Neuronal stem cell (in vitro differentiated cells): ENCODE measurements at regions not wholly inside any gene's neighbourhood (a gene's known extent, or its start where the extent isn't known, plus 50 kb on each side); places are given as distances from the start of the nearest gene placed in this dataset.
A peak's percentile ranks its signal among the peaks of the same experiment; 100 is the strongest.

Experiments used
- DNase-seq: peaks from one replicate; pipeline ENCODE4 v3.0.0-alpha.2; 2013; ENCODE audit warnings: low spot score
- H2AFZ ChIP-seq: one replicate; pipeline ENCODE4 v1.6.1; 2013; ENCODE audit warnings: mild to moderate bottlenecking, low read length, inconsistent platforms
- H2AK5ac ChIP-seq: 2 replicates; pipeline ENCODE4 v1.6.1; 2013; ENCODE audit warnings: low read depth, mild to moderate bottlenecking, inconsistent platforms, low read length, moderate library complexity, mixed read lengths
- H2BK120ac ChIP-seq: 2 replicates; pipeline ENCODE4 v1.6.1; 2013; ENCODE audit warnings: low read depth, mild to moderate bottlenecking, inconsistent platforms, low read length, moderate library complexity, mixed read lengths
- H2BK12ac ChIP-seq: one replicate; pipeline ENCODE4 v1.6.1; 2013; ENCODE audit warnings: low read length, inconsistent platforms
- H2BK15ac ChIP-seq: 2 replicates; pipeline ENCODE4 v1.6.1; 2013; ENCODE audit warnings: mild to moderate bottlenecking, low read length, inconsistent platforms, mixed read lengths
- H2BK5ac ChIP-seq: one replicate; pipeline ENCODE4 v1.6.1; 2013; ENCODE audit warnings: inconsistent platforms, mild to moderate bottlenecking, low read length, moderate library complexity
- H3K14ac ChIP-seq: one replicate; pipeline ENCODE4 v1.6.1; 2013; ENCODE audit warnings: low read length, inconsistent platforms
- H3K18ac ChIP-seq: 2 replicates; pipeline ENCODE4 v1.6.1; 2013; ENCODE audit warnings: low read length, inconsistent platforms
- H3K23ac ChIP-seq: 2 replicates; pipeline ENCODE4 v1.6.1; 2013; ENCODE audit warnings: low read depth, mild to moderate bottlenecking, mixed read lengths, low read length, inconsistent platforms; ENCODE audit not compliant: poor library complexity
- H3K27ac ChIP-seq: replicated peaks from 3 replicates; pipeline ENCODE4 v1.5.1; 2013; ENCODE audit warnings: low read length, inconsistent platforms
- H3K27me3 ChIP-seq, 3 experiments: 2 replicates each; pipeline ENCODE4 v1.6.1; 2013; ENCODE audit warnings: low read length in 3 of 3, mild to moderate bottlenecking in 2 of 3, inconsistent platforms in 1 of 3, low read depth in 1 of 3, mixed read lengths in 1 of 3, moderate library complexity in 1 of 3; ENCODE audit not compliant: control insufficient read depth in 3 of 3, insufficient read depth in 3 of 3
- H3K36me3 ChIP-seq, 2 donors: replicated peaks in 1 of 2; 2 replicates each; pipeline ENCODE4 v1.6.1; 2013; ENCODE audit warnings: low read length in 2 of 2; ENCODE audit not compliant: control insufficient read depth in 2 of 2, insufficient read depth in 2 of 2
- H3K4ac ChIP-seq: 2 replicates; pipeline ENCODE4 v1.6.1; 2013; ENCODE audit warnings: inconsistent platforms, mild to moderate bottlenecking, low read length, moderate library complexity
- H3K4me1 ChIP-seq, 2 donors: 1 replicate in 1 of 2; 2 replicates in 1 of 2; pipeline ENCODE4 v1.6.1; 2013; ENCODE audit warnings: low read length in 2 of 2, low read depth in 1 of 2; ENCODE audit not compliant: control insufficient read depth in 2 of 2, insufficient read depth in 1 of 2
- H3K4me2 ChIP-seq: one replicate; pipeline ENCODE4 v1.6.1; 2013; ENCODE audit warnings: mild to moderate bottlenecking, low read length, inconsistent platforms; ENCODE audit not compliant: insufficient read depth, poor library complexity, severe bottlenecking
- H3K4me3 ChIP-seq, 2 donors: 2 replicates each; pipeline ENCODE4 v1.5.1; 2013; ENCODE audit warnings: low read length in 2 of 2, mild to moderate bottlenecking in 2 of 2, inconsistent platforms in 1 of 2, moderate library complexity in 1 of 2
- H3K79me1 ChIP-seq: one replicate; pipeline ENCODE4 v1.6.1; 2013; ENCODE audit warnings: low read depth, mild to moderate bottlenecking, inconsistent platforms, low read length, moderate library complexity
- H3K9ac ChIP-seq: one replicate; pipeline ENCODE4 v1.6.1; 2013; ENCODE audit warnings: mild to moderate bottlenecking, low read depth, low read length, inconsistent platforms; ENCODE audit not compliant: poor library complexity
- H3K9me3 ChIP-seq, 2 donors: replicated peaks in 1 of 2; 2 replicates each; pipeline versions ENCODE3 to v1.6.1; 2013; ENCODE audit warnings: low read length in 2 of 2, mild to moderate bottlenecking in 2 of 2, inconsistent platforms in 1 of 2, low read depth in 1 of 2, mixed read lengths in 1 of 2, moderate library complexity in 1 of 2; ENCODE audit not compliant: control insufficient read depth in 2 of 2, insufficient read depth in 1 of 2
- H4K8ac ChIP-seq: one replicate; pipeline ENCODE4 v1.6.1; 2013; ENCODE audit warnings: low read depth, mild to moderate bottlenecking, inconsistent platforms, low read length, moderate library complexity
- H4K91ac ChIP-seq: one replicate; pipeline ENCODE4 v1.6.1; 2013; ENCODE audit warnings: low read length, low read depth, mild to moderate bottlenecking, inconsistent platforms; ENCODE audit not compliant: poor library complexity
- WGBS, 2 donors: extraction: QIAGEN DNeasy Blood & Tissue Kit; methylation state at CpG; one replicate each; pipeline ENCODE4 v1.1.7; 2013; ENCODE audit warnings: missing lambda C conversion rate in 2 of 2, mixed read lengths in 1 of 2; ENCODE audit not compliant: insufficient read length in 2 of 2, insufficient replicate concordance in 1 of 2; ENCODE audit errors: extremely low coverage in 2 of 2; 5-methylcytosine and 5-hydroxymethylcytosine counted together

GRCh38 chr9:73719660-73720059 is 568.0 kb downstream of the ANXA1 start:
- Histone ChIP-seq H3K4me2 (no peak overlapping the region), H2BK5ac (no peak overlapping the region), H3K4ac (no peak overlapping the region), H3K9ac (no peak overlapping the region), H3K27me3 (no peaks in the 10 kb centered on the region), H3K79me1 (no peaks in the 10 kb centered on the region), H4K8ac (no peak overlapping the region), H4K91ac (no peak overlapping the region), H3K23ac (no peak overlapping the region), H2BK12ac (no peak overlapping the region), H2AFZ (no peak overlapping the region), H2BK15ac (no peak overlapping the region), H3K27ac (no peak overlapping the region), H2AK5ac (no peak overlapping the region), H3K9me3 (peaks cover 0 to 2% of the 10 kb centered on the region in 2 donors), H3K36me3 (no peaks in the 10 kb centered on the region), H3K18ac (no peak overlapping the region), H2BK120ac (no peak overlapping the region), H3K4me1 (no peaks in the 10 kb centered on the region), H3K14ac (no peak overlapping the region), H3K4me3 (no peak overlapping the region)
- WGBS, 2 donors = no CpG with 5 or more reads among the region's 1 CpG
- DNase-seq = no peak

GRCh38 chr9:73720601-73721000 is 568.9 kb downstream of the ANXA1 start:
- no peak for DNase-seq
- no peak overlapping the region for H3K4ac ChIP-seq
- no peak overlapping the region for H3K23ac ChIP-seq
- peaks cover 0 to 2% of the 10 kb centered on the region in 2 donors for H3K9me3 ChIP-seq
- H3K4me3 ChIP-seq = no peak overlapping the region
- H2BK120ac ChIP-seq = no peak overlapping the region
- H3K18ac ChIP-seq = no peak overlapping the region
- no peak overlapping the region for H2BK12ac ChIP-seq
- peak overlapping the region; percentile 27 for H2AFZ ChIP-seq
- H2BK15ac ChIP-seq = no peak overlapping the region
- H4K8ac ChIP-seq = no peak overlapping the region
- no peak overlapping the region for H3K14ac ChIP-seq
- no peaks in the 10 kb centered on the region for H3K79me1 ChIP-seq
- H4K91ac ChIP-seq = no peak overlapping the region
- H3K36me3 ChIP-seq = no peaks in the 10 kb centered on the region
- no peak overlapping the region for H3K9ac ChIP-seq
- H3K4me1 ChIP-seq = no peaks in the 10 kb centered on the region
- no peak overlapping the region for H2AK5ac ChIP-seq
- no CpG with 5 or more reads among the region's 4 CpGs for WGBS, 2 donors
- H3K4me2 ChIP-seq = no peak overlapping the region
- no peak overlapping the region for H3K27ac ChIP-seq
- no peak overlapping the region for H2BK5ac ChIP-seq
- H3K27me3 ChIP-seq = no peaks in the 10 kb centered on the region

- WGBS, 2 donors = 100% methylated on average over 1 of the region's 2 CpGs; no CpG with 5 or more reads in 1 of the 2 donors
- no peak overlapping the region for H2AK5ac ChIP-seq
- no peak overlapping the region for H2BK5ac ChIP-seq
- no peak overlapping the region for H4K8ac ChIP-seq
- H3K36me3 ChIP-seq = no peaks in the 10 kb centered on the region
- no peaks in the 10 kb centered on the region for H3K79me1 ChIP-seq
- no peaks in the 10 kb centered on the region for H3K9me3 ChIP-seq
- H3K4me1 ChIP-seq = no peaks in the 10 kb centered on the region
- no peaks in the 10 kb centered on the region for H3K27me3 ChIP-seq
- no peak overlapping the region for H3K9ac ChIP-seq
- H3K4me3 ChIP-seq = no peak overlapping the region
- H3K23ac ChIP-seq = no peak overlapping the region
- no peak overlapping the region for H3K27ac ChIP-seq
- no peak overlapping the region for H2BK120ac ChIP-seq
- peak overlapping the region; percentile 15 for H2AFZ ChIP-seq
- H4K91ac ChIP-seq = no peak overlapping the region
- H3K18ac ChIP-seq = no peak overlapping the region
- no peak for DNase-seq
- H2BK15ac ChIP-seq = no peak overlapping the region
- no peak overlapping the region for H3K14ac ChIP-seq
- no peak overlapping the region for H3K4ac ChIP-seq
- H3K4me2 ChIP-seq = no peak overlapping the region
- H2BK12ac ChIP-seq = no peak overlapping the region
Measured at GRCh38 chr9:73736270-73736669, 584.6 kb downstream of the ANXA1 start.

DNA sequence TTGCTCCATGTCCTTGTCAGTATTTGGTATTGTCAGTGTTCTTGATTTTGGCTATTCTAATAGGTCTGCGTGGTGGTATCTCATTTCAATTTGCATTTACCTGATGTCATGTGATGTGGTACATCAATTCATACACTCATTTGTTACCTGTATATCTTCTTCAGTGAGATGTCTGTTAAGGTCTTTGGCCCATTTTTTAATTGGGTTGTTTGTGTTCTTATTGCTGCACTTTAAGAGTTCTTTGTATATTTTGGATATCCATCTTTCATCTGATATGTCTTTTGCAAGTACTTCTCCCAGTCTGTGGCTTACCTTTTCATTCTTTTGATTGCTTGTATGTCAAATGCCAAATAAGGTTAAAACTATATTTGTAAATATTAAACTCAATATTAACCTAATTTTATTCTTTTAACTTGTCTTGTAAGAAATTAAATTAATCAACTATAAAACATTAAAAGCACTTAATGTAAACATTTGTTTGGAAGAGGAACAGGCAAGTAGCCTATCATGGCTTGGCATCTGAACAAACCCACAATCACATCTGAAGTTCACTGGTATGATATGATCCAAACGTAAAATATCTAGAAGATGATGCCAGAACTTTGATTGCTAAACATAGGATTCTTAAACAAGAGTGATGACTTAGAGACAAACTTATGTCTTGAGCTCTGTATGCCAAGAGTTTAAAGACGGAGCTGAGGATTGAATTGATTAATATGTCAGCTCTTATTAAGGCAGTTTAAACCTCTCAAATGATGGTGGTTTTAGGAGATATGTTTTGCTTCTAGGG is 587.3 kb downstream of the ANXA1 start:
- Histone ChIP-seq H2BK120ac (no peak overlapping the region), H3K9me3 (no peaks in the 10 kb centered on the region), H3K27me3 (no peaks in the 10 kb centered on the region), H3K14ac (no peak overlapping the region), H3K4me3 (no peak overlapping the region), H4K91ac (no peak overlapping the region), H3K27ac (no peak overlapping the region), H3K4me1 (no peaks in the 10 kb centered on the region), H2BK15ac (no peak overlapping the region), H2AFZ (no peak overlapping the region), H3K4ac (no peak overlapping the region), H4K8ac (no peak overlapping the region), H3K4me2 (no peak overlapping the region), H2BK5ac (no peak overlapping the region), H3K18ac (no peak overlapping the region), H3K36me3 (no peaks in the 10 kb centered on the region), H2BK12ac (no peak overlapping the region), H3K23ac (no peak overlapping the region), H2AK5ac (no peak overlapping the region), H3K9ac (no peak overlapping the region), H3K79me1 (no peaks in the 10 kb centered on the region)
- WGBS, 2 donors = no CpG with 5 or more reads among the region's 3 CpGs
- no peak for DNase-seq
